ENCODE measurements at regions not wholly inside any gene's neighbourhood (a gene's known extent, or its start where the extent isn't known, plus 50 kb on each side); places are given as distances from the start of the nearest gene placed in this dataset.

GRCh38 chr3:124636863-124637296 is 93.4 kb upstream of the UMPS start:
- no peak for TF ChIP-seq MAX (IDR thresholded peaks at IDR 0.05)
- no peak for TF ChIP-seq ZNF121 (CRISPR knock-in tag; IDR thresholded peaks at IDR 0.05)
- TF ChIP-seq WIZ (CRISPR knock-in tag; IDR thresholded peaks at IDR 0.05) = no peak
- TF ChIP-seq ZNF574 (CRISPR knock-in tag; IDR thresholded peaks at IDR 0.05) = no peak
- TF ChIP-seq ZNF629 (CRISPR knock-in tag; conservative IDR thresholded peaks at IDR 0.05) = no peak

All from HepG2 (cell line).